IPS-18c (cell line): ENCODE measurements at regions not wholly inside any gene's neighbourhood (a gene's known extent, or its start where the extent isn't known, plus 50 kb on each side); places are given as distances from the start of the nearest gene placed in this dataset.

Source experiments
- H3K4me3 ChIP-seq: 2 replicates; pipeline ENCODE4 v1.7.0; 2013; ENCODE audit warnings: low read depth, mild to moderate bottlenecking, low read length, moderate library complexity; ENCODE audit not compliant: insufficient read depth
- H3K9me3 ChIP-seq: one replicate; pipeline ENCODE4 v1.6.1; 2013; ENCODE audit warnings: mild to moderate bottlenecking, low read length, moderate library complexity; ENCODE audit not compliant: control insufficient read depth, insufficient read depth

- Histone ChIP-seq H3K4me3 (no peak overlapping the region), H3K9me3 (no peaks in the 10 kb centered on the region)
Observed at GRCh38 chr13:53863520-53863919, 834.9 kb downstream of the OLFM4 start.

- Histone ChIP-seq H3K9me3 (no peaks in the 10 kb centered on the region), H3K4me3 (no peak overlapping the region)
Observed at GRCh38 chr13:53873558-53873957, 844.9 kb downstream of the OLFM4 start.

GRCh38 chr13:53878861-53879260 lies 850.2 kb downstream of the OLFM4 start:
- Histone ChIP-seq H3K4me3 (no peak overlapping the region), H3K9me3 (no peaks in the 10 kb centered on the region)

GRCh38 chr13:53885997-53886396 lies 857.4 kb downstream of the OLFM4 start:
- no peaks in the 10 kb centered on the region for H3K9me3 ChIP-seq
- H3K4me3 ChIP-seq = no peak overlapping the region

GRCh38 chr13:53890696-53891095 lies 862.1 kb downstream of the OLFM4 start:
- H3K9me3 ChIP-seq = no peaks in the 10 kb centered on the region

GRCh38 chr13:53901593-53901992 lies 873.0 kb downstream of the OLFM4 start:
- Histone ChIP-seq H3K9me3 (no peaks in the 10 kb centered on the region), H3K4me3 (no peak overlapping the region)

More at GRCh38 chr13:53890696-53891095, 862.1 kb downstream of the OLFM4 start:
- H3K4me3 ChIP-seq = no peak overlapping the region

- Histone ChIP-seq H3K4me3 (no peak overlapping the region), H3K9me3 (no peaks in the 10 kb centered on the region)
Observed at GRCh38 chr13:53907891-53908290, 879.3 kb downstream of the OLFM4 start.

- Histone ChIP-seq H3K4me3 (no peak overlapping the region), H3K9me3 (no peaks in the 10 kb centered on the region)
Observed at GRCh38 chr13:53920916-53921315, 892.3 kb downstream of the OLFM4 start.

- no peaks in the 10 kb centered on the region for H3K9me3 ChIP-seq
- no peak overlapping the region for H3K4me3 ChIP-seq
Observed at GRCh38 chr13:53921473-53921872, 892.9 kb downstream of the OLFM4 start.

- H3K4me3 ChIP-seq = no peak overlapping the region
- H3K9me3 ChIP-seq = no peaks in the 10 kb centered on the region
Observed at GRCh38 chr13:53941588-53942190, 913.1 kb downstream of the OLFM4 start.

GRCh38 chr13:53946500-53946899 lies 917.9 kb downstream of the OLFM4 start:
- no peak overlapping the region for H3K4me3 ChIP-seq
- no peaks in the 10 kb centered on the region for H3K9me3 ChIP-seq

- no peaks in the 10 kb centered on the region for H3K9me3 ChIP-seq
- no peak overlapping the region for H3K4me3 ChIP-seq
Observed at GRCh38 chr13:53953183-53953582, 924.6 kb downstream of the OLFM4 start.
